ENCODE measurements at regions not wholly inside any gene's neighbourhood (a gene's known extent, or its start where the extent isn't known, plus 50 kb on each side); places are given as distances from the start of the nearest gene placed in this dataset.

DNA sequence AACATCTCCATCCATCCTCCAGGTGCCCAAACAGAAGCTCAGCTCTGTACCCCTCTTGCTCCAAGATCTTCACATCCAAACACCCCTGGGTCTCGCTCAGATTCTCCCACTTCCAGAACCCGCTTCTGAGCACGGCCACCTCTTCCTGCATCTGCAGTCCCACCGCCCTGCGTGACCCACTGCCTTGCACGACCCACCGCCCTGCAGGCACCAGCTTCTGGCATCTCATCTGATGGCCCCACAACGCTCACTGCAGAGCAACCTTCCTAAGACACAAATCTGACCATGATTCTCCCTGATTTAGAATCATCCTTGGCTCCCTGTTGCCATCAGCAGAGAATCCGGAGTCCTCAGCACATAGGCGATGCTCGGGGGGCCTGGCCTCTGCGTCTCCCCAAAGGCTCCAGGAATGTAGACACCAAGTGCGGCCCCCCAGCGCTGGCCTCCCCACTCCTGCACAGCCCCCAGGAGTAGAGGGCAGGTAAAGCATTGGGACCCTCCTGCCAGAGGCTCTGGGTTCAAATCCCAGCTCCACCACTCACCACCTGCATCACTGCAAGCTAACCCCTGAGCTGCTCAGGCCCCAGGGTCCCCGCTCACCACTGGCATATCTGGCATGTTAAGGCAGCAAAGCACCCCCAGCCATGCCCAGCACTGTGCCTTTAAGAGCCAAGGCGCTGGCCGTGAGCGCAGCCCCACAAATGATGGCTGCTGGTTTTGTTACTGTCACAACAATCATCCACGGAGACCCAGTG is 459.3 kb downstream of the BRD1 start:
- DNase-seq (ENCODE audit: low spot score): no peak

DNA sequence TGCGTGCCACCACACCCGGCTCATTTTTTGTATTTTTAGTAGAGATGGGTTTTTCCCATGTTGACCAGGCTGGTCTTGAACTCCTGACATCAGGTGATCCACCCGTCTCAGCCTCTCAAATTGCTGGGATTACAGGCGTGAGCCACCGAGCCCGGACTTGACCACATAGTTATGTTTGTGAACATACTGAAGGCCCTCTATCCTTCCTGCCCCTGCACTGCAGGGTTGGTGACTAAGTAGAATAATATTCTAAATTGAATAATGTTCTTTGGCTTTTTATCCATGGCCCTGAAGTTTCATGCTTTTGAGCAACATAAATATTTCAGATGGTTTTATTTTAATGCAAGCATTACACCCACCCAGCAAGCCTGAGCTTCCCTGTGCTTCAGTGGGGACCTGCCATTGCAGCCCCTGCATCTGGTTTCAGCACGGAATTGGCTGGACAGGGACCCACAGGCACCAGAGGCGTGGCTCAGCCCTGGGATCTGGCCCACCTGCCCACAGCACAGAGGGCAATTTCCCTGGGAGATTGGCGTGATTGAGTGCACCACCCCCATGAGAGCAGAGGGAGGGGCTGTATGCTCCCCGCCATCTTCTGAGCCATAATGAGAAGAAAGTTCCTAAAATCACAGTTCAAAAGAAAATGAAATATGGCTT is 460.5 kb downstream of the BRD1 start:
- no peak for DNase-seq (ENCODE audit: low spot score)

DNA sequence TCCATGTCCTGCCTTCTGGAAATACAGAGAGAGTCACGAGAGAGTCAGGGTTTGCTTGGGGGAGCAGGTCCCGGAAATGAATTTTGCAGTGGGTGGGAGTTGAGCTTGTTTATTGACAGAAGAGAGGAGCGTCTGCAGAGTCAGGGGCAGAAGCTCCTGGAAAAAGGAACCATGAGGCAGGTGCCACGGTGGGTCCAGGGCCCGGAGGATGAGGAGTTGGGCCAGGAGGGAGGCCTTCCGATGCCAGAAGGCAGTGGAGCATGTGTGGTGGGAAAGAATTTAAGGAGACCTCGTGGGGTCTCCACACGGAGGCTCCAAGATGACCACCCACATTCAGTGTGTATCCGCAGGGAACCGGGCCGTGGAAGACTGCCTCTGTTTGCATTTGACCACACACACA is 461.2 kb downstream of the BRD1 start:
- no peak for DNase-seq (ENCODE audit: low spot score)

DNA sequence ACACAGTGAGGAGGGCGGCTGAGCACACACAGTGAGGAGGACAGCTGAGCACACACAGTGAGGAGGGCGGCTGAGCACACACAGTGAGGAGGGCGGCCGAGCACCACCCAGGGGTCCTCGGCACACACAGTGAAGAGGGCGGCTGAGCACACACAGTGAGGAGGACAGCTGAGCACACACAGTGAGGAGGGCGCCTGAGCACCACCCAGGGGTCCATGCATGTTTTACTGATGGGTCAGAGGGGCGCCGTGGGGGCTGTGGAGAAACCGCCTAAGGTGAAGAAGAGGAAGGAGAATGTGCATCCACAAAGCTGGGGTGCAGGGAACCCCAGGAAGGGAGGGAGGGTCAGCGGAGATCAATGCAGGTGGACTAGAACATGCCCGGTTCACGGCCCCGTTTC is 461.8 kb downstream of the BRD1 start:
- no peak for DNase-seq (ENCODE audit: low spot score)

DNA sequence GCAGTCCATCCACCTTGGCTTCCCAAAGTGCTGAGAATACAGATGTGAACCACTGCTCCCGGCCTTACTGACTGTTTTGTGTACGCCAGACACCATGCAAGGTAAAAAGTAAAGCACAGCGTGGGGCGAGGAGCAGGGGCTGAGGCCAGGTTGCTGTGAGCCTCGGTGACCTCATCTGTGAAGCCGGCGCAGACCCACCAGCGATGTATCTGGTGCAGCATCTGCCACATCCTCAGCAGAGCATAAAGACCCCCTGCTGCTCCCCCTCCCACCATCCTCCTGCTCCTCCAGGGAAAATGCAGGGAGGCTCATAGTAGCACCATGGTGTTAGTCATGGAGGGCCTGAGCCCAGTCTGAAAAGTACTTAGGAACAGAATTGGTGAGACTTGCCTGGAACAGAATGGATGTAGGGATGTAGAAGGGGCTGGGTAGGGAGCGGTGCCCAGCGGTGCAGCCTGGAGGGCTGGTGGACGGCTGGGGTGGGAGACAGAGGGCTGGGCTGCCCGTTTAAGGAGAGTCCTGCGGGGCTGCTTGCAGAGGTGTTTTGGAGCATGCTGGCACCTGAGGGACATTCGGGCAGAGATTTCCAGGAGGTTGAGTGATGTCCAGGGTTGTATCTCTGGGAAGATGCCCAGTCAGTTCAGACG is 462.4 kb downstream of the BRD1 start:
- DNase-seq (ENCODE audit: low spot score): no peak

DNA sequence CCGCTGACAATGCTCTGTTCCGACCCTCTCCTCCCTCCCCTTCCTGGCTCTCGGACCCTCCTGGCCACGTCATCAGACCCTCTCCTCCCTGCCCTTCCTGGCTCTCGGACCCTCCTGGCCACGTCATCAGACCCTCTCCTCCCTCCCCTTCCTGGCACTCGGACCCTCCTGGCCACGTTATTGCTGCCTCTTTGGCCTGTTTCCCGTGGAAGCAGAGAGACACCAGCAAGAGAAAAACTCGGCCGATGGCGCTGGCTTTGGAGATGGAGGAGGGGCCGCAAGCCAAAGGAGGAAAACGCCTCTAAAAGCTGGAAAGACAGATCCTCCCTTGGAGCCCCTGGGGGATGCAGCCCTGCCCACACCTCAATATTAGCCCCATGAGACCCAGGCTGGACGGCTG is 463.3 kb downstream of the BRD1 start:
- DNase-seq (ENCODE audit: low spot score): no peak

DNA sequence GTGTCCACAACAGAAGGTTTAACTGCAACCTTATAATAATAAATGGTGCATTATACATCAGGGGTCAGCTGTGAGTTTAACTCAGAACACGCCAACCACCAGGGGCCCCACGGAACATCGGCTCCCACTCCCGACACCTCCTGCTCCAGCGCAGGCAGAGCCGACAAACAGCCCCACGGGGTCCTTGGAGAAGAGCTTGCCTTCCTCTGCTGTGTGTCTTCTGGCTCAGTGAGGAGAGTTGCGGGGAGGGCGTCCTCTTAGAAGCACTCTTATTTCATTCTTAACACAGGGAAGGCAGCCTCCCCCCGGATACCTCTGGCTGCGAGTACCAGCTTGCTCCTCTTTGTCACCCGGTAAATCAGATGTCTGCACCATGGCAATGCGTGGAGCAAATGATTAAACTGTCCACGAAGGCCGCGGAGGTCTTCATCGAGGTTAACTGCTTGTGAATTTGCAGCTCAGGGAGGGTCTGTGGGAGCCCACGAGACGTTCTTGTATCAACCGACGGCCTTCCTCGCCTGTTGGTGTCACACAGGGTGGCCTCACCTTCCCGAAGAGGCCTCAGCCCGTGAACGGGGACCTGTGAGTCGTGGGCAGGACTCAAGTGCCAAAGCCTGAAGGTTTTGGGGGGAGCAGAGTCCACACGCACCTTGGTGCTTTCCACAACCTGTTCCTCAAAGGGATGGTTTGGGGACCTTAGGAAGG is 464.0 kb downstream of the BRD1 start:
- DNase-seq (ENCODE audit: low spot score): no peak

DNA sequence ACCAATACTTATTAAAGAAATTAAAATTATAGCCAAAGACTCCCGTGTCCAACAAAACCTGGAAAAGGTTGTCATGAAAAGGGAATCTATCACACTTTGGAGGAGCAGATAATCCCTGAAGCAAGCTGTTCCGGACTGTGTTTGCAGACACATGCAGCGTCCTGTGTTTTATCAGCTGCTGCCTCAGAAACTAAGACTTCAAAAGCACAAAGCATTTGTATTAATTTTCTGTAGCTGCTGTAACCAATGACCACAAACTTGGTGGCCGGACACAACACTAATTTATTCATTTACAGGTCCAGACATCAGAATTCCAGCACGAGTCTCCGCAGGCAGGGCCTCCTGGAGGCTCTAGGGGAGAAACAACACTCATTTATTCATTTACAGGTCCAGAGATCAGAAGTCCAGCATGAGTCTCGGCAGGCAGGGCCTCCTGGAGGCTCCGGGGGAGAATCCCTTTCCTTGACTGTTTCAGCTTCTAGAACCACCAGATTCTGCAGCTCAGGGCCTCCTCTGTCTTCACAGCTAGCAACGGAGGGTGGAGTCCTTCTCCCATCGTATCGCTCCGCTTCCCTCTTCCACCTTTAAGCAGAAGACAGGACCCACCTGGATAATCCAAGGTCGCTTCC is 465.3 kb downstream of the BRD1 start:
- no peak for DNase-seq (ENCODE audit: low spot score)

DNA sequence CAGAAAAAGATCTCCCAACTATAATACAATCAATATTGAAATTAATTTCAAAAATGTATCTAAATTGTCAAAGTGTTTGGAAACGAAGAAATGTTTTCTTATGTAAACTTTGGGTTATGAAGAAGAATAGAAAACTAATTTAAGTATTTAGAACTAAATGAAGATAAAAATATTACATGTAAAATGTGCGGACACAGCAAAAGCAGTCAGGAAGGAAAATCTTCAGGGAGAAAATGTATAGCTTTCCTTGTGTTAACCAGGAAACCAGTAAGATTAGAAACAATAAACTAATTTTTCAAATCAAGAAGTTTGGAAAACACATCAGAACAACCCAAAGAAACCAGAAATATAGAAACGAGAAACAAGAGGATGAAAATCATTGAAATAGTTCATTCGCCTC is 466.5 kb downstream of the BRD1 start:
- no peak for DNase-seq (ENCODE audit: low spot score)

DNA sequence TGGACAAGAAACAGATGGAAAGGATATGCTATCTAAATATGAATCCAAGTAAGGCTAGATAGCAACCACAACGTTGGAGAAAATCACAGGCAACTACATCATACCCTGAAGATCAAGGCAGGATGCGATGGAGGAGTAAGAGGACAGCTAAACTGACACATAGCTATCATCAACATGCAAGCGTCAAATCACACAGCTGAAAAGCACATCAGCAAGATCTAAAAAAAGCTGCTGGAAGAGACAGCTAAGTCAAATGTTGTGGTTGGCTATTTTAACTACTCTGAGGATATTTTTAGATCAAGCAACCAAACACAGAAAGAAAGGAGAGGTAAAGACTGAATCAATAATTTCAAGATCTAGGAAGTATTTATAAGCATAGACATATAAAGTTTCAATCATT is 466.9 kb downstream of the BRD1 start:
- no peak for DNase-seq (ENCODE audit: low spot score)

DNA sequence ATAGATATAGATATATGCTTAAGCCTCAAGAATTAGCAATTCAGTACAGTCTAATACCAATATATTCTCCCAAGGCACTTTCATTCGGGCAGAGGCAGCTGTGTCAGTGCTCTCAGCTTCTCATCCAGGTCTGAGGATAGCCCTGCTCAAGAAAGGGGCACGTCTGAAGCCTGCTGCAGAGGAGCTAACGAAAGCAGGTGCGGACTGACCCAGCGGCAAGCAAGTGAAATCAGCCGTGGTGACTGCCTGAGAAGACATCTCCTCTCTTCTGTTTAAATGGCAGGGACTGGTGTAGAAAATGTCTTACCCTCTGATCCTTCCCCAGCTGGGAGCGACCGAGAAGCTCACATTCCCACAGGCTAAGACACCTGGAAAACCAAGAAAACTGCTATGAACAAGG is 468.6 kb downstream of the BRD1 start:
- no peak for DNase-seq (ENCODE audit: low spot score)

DNA sequence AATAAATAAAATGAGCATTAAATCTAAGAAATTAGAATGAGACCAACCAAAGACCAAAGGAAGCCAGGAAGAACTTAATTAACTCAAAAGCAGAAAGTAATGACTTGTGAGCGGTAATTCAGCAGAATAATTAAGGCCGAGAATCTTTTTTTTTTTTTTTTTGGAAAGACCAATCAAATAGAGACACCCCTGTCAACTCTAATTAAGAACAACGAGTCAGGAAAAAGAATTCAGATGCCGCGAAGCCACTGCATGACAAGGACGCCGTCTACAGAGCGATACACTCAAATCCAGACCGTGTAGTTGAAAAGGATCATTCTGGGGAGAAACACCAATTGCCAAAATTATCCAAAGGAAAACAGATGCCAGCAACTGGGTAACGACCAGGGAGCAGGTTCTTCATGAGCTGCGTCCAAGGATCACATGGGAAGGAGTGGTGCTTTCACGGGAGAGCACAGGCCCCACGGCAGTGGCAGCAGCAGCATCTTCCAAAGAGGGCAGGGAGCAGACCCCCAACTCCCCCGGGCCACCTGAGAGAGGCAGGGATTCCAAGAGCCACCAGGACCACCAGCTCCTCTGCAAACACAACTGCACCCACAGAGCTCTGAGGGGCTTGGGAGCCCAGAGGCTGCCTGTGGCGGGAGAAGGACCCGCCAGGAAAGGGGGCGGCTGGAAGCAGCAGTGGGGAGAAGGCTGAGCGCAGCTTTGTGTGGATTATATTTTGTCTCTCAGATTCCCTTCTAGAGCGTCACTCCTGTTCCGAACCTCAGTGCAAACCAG is 469.8 kb downstream of the BRD1 start:
- DNase-seq (ENCODE audit: low spot score): no peak

DNA sequence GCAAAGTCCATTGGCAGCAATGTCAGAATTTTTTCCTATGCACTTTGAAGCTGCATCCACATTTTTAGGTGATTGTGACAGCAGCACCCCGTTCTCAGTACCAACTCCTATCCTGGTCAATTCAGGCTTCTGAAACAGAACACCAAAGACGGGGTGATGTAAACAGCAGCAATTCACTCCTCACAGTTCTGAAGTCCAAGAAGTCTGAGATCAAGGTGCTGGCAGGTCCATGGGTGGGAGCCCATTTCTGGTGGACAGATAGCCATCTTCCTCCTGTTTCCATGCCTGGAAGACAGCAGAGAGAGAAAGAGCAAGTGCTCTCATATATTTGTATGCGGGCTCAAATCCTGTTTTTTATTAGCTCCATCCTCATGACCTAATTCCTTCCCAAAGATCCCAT is 471.2 kb downstream of the BRD1 start:
- no peak for DNase-seq (ENCODE audit: low spot score)

DNA sequence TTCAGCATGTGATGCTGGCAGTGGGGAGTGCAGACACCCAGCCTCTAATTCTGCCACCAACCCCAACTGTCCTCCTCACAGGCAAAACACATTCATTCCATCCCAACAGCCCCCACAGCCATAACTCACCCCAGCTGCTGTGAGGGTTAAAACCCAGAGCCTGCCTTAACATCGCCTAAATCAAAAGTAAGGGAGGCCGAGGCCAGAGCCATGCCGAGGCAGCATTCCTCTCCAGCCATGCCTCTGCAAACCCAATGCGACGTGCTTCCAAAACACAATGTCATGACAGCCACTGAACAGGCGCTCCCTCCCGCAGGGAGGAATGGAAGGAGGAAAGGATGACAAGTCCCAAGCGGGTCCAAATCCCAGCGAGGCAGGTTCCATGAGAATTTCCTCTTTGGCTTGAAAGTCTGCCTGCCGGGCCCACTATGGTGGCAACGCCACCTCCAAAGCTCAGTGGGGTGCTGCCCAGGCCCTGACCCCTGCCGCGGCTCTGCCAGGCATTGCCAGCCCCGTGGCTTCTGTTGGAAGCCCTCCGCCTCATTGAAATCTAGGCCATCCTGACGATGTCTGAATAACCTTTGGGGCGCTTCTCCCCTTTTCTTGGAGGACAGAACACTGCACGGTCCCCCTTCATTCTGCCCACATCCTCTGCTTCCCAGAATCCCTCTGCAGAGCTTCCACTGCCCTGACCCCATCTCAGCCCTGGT is 472.3 kb downstream of the BRD1 start:
- no peak for DNase-seq (ENCODE audit: low spot score)

DNA sequence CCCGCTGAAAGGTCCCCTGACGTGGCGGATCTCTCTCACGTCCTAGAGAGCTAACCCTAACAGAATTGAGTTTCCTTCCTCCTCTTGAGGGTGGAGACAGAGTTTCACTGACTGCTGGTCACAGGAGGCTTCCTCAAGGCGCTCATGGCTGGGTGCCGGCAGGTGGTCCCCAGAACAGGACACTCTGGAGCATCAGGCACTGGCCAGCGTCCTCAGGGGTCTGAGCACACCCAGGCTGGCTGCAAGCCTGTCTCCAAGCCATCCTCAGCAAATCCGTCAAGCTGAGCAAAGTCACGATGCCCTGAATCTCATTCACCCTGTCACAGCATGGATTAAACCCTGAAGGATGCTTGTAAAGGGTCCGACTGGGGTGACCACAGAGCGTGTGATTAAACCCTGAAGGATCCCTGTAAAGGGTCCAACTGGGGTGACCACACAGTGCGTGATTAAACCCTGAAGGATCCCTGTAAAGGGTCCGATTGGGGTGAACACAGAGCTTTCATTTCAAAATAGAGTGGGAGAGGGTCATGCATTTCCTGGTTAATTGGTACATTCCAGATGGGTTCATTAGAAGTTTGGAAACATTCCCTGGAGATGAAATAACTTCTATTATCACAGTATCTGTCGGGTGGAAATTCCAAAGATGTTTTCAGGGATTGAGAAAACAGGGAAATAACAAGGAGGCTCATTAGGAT is 473.0 kb downstream of the BRD1 start:
- no peak for DNase-seq (ENCODE audit: low spot score)

DNA sequence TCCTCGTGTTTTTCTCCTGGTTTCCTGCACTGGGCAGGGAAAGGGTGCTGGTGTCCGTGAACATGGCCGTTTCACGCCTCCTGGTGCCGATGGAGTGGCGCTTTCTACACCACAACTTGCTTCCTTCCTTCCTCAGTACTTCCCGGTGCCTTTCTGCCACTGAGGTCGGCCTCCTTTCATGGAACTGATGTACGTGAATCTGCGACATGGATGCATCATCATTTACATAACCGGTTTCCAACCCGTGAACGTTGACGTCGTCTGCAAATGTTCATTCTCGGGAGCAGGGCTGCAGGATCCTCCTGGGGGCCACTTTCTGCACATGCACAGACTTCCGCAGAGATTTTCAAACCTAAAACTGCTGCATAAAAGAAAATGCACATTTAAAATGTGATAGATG is 474.4 kb downstream of the BRD1 start:
- DNase-seq (ENCODE audit: low spot score): no peak

DNA sequence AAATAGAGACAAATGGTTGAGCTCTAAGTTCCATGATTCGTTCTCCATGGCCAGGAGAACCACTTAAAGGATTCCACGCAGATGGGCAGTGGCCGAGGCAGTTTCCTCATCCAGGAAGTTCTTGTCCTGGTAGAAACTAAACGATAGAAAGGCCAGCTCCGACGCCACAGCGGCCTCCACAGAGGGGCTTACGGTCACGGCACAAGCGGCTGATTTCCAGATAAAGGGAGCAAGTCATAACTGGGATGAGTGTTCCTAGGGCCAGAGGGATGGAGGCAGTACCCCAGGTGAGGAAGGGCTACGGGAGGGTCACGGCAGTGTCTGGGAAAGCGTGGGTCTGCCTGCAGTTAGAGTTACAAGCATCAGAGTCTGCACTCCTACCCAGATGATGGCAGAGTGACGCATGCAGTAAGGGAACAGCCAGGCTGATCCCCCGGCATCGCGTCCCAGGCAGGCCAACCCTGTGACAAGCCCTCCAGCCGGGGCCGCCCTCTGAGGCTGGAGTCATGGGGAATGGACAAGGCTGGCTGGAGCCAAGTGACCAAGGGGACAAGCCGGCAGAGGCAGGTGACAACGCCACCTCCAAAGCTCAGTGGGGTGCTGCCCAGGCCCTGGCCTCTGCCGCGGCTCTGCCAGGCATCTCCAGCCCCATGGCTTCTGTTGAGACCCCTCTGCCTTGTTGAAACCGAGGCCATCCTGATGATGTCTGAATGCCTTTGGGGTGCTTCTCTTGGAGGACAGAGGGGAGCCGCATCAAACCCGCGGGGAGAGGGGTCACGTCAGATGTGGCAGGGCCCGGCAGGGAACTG is 475.1 kb downstream of the BRD1 start:
- DNase-seq (ENCODE audit: low spot score): no peak

DNA sequence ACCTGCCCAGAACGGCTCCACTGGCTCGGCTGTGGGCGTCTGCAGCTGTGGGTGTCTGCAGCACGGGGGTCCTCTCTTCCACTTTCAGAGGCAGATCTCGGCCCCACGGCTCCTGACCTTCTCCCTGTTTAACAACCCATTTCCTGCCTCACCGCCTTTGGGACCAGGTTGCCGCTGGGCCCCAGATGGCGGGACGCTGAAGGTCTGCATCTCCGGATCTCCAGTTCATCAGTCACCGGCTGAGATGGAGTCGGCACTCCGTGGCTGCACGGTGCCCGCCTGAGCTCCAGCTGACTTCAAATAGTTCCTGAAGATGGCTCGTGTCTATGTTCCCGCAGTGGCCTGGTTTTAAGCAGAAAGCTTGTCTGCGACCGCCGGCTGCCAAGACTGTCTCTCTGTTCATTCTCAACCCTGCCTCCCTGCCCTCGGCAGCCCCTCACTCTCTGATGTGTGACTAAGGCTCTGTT is 475.9 kb downstream of the BRD1 start:
- DNase-seq (ENCODE audit: low spot score): no peak

DNA sequence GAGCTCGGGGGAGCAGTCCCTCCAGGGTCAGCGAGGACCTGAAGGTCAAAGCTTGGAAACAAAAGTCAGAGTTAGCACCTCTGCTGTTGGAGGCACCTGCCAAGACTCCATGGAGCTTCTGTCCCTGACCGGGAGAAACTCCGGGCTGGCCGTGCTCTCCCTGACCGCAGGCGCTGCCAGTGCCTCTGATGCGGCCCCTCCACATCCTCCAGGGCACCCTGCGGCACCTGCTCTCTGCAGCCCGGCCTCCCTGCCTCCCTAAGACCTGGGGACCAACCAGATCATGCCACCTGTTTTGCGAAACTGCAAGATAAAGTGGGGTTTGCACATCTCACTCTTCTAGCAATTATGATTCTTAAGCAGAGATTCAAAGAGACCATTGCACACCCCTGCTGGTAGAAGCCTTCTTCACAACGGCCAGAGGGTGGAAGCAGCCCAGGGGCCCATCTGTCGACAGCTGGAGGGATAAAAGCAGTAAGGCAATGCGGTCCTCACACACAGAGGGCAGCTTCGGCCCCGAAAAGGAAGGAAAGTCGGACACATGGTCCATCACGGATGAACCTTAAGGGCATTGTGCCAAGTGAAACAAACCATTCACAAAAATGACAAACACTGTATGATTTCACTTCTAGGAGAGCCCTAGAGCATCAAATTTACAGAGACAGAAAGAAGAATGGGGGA is 477.1 kb downstream of the BRD1 start:
- DNase-seq (ENCODE audit: low spot score): no peak
